BE2C (cell line): ENCODE measurements at regions not wholly inside any gene's neighbourhood (a gene's known extent, or its start where the extent isn't known, plus 50 kb on each side); places are given as distances from the start of the nearest gene placed in this dataset.

Source experiments
- DNase-seq: peaks from one replicate; pipeline ENCODE4 v3.0.0-alpha.2; 2020
- H3K27me3 ChIP-seq: fragments of 250-450 bp; sonication (Bioruptor Pico); 2 replicates; pipeline ENCODE4 v1.5.1; 2020; ENCODE audit warnings: mild to moderate bottlenecking
- H3K36me3 ChIP-seq: fragments of 250-450 bp; sonication (Bioruptor Pico); 2 replicates; pipeline ENCODE4 v1.5.1; 2020; ENCODE audit warnings: mild to moderate bottlenecking
- H3K4me1 ChIP-seq: fragments of 250-450 bp; sonication (Bioruptor Pico); 2 replicates; pipeline ENCODE4 v1.5.1; 2020
- H3K4me3 ChIP-seq: 2 replicates; pipeline ENCODE4 v1.5.1; 2011; ENCODE audit warnings: low read depth, low read length
- H3K9me3 ChIP-seq: fragments of 250-450 bp; sonication (Bioruptor Pico); 2 replicates; pipeline ENCODE4 v1.5.1; 2020
- TF ChIP-seq, protein P1 (sequence below): IDR thresholded peaks from 2 replicates; pipeline ENCODE4 v1.5.1; 2012; ENCODE audit warnings: mild to moderate bottlenecking, low read depth, low read length

DNA sequence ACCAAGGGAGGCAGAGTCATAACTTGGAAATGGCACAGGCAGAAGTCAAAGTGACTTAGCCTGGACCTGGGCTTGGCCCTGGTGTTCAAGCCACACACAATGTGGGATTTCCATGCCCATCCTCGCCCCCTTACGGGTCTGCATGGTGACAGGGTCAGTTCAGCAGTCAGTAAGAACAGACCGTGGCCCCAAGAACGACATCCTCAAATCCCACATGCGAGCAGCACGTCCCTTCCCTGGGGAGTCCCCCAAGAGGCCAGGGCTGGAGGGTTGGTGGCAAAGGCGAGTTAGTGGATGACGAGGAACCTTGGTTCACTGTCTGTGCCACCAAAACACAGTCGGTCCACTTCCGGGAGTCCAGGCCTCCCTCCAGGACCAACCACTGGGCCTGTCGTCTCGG, 93.3 kb upstream of the MGMT start:
- DNase-seq, result no peak
- no peaks in the 10 kb centered on the region for H3K4me1 ChIP-seq
- TF ChIP-seq, protein P1, sequence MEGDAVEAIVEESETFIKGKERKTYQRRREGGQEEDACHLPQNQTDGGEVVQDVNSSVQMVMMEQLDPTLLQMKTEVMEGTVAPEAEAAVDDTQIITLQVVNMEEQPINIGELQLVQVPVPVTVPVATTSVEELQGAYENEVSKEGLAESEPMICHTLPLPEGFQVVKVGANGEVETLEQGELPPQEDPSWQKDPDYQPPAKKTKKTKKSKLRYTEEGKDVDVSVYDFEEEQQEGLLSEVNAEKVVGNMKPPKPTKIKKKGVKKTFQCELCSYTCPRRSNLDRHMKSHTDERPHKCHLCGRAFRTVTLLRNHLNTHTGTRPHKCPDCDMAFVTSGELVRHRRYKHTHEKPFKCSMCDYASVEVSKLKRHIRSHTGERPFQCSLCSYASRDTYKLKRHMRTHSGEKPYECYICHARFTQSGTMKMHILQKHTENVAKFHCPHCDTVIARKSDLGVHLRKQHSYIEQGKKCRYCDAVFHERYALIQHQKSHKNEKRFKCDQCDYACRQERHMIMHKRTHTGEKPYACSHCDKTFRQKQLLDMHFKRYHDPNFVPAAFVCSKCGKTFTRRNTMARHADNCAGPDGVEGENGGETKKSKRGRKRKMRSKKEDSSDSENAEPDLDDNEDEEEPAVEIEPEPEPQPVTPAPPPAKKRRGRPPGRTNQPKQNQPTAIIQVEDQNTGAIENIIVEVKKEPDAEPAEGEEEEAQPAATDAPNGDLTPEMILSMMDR, result no peak
- no peaks in the 10 kb centered on the region for H3K9me3 ChIP-seq
- no peaks in the 10 kb centered on the region for H3K36me3 ChIP-seq
- no peak overlapping the region for H3K4me3 ChIP-seq
- no peaks in the 10 kb centered on the region for H3K27me3 ChIP-seq

DNA sequence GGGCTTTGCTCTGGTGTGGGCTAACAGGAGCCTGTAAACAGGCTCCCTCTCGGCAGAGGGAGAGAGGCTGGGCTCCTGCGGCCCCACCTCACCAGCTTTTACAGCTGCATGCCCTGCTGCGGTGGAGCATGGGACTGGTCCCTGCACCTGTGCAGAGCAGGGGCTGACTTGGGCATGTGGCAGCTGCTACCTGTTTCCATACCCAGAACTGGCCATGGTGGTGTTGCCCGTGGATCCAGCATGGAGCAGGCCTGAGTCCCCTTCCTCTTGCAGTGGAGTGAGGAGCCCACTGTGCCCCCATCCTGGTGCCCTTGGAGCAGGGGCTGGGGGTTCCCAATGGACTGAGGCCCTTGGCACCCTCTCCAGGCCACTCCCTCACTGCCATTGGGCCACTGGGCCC, 91.9 kb upstream of the MGMT start:
- no peaks in the 10 kb centered on the region for H3K9me3 ChIP-seq
- no peaks in the 10 kb centered on the region for H3K4me1 ChIP-seq
- H3K4me3 ChIP-seq, result no peak overlapping the region
- no peaks in the 10 kb centered on the region for H3K36me3 ChIP-seq
- no peaks in the 10 kb centered on the region for H3K27me3 ChIP-seq
- no peak for DNase-seq
- TF ChIP-seq, protein P1, result no peak

DNA sequence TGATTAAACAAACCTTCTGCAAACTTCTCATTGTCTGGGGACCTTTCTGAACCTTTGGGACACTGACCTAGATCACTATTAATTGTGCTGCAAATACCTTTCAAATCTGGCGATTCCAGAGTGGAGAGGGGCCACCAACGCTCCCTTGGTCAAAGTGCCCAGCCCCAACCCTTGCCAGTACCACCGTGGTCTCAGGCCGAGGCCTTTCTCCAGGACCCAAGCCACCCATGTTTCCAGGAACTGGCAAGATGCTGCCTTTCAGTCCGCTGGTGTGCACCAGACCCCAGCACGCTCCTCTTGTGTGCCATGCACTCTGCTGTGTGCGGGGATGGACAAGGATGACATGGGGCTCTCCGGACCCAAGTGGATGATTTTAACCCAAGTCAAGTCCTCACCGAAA, 91.1 kb upstream of the MGMT start:
- H3K4me3 ChIP-seq, result no peak overlapping the region
- H3K9me3 ChIP-seq, result no peaks in the 10 kb centered on the region
- no peak for DNase-seq
- TF ChIP-seq, protein P1, result no peak
- H3K36me3 ChIP-seq, result no peaks in the 10 kb centered on the region
- H3K4me1 ChIP-seq, result no peaks in the 10 kb centered on the region
- H3K27me3 ChIP-seq, result no peaks in the 10 kb centered on the region

DNA sequence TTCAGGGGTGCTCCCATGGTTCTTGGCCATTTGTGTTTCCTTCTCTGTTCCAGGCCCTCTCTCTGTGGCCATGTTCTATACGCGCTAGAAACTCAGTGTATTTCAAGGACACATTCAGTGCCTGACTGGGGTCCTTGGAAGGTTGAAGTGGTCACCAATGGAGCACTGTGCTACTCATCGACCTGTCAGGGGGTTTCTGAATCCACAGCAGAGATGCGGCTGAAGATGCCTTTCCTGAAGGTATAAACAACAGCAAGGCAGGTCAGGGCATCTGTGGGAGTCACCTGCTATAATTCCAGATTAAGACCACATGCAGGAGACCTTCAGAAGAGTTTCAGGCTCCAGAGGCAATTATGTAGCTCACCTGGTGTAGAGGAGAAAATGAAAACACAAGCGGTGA, 86.8 kb upstream of the MGMT start:
- H3K36me3 ChIP-seq, result no peaks in the 10 kb centered on the region
- TF ChIP-seq, protein P1, result no peak
- no peak overlapping the region for H3K4me3 ChIP-seq

DNA sequence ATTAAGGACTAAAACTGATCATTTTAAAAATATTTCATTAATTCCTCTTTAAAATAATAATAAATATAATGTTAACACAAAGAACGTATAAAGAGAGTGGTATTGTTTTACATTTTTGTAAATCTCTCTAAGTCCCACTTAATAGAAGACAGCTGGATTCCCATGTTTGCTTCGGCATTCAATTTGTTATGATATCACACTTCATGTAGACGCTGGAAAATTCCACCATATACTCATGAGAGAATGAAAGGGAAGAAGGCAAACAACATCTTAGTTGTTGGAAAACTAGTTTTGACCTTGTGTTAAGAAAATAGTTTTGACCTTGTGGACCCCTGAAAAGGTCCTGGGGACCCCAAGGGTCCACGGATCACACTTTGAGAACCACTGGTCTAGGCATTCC, 85.3 kb upstream of the MGMT start:
- Histone ChIP-seq H3K4me3 (no peak overlapping the region), H3K9me3 (no peaks in the 10 kb centered on the region), H3K4me1 (no peaks in the 10 kb centered on the region), H3K36me3 (no peaks in the 10 kb centered on the region), H3K27me3 (no peaks in the 10 kb centered on the region)
- DNase-seq, result no peak
- TF ChIP-seq, protein P1, result no peak

More for the DNA sequence above, 86.8 kb upstream of the MGMT start:
- no peak for DNase-seq
- no peaks in the 10 kb centered on the region for H3K27me3 ChIP-seq
- H3K9me3 ChIP-seq, result no peaks in the 10 kb centered on the region
- no peaks in the 10 kb centered on the region for H3K4me1 ChIP-seq

DNA sequence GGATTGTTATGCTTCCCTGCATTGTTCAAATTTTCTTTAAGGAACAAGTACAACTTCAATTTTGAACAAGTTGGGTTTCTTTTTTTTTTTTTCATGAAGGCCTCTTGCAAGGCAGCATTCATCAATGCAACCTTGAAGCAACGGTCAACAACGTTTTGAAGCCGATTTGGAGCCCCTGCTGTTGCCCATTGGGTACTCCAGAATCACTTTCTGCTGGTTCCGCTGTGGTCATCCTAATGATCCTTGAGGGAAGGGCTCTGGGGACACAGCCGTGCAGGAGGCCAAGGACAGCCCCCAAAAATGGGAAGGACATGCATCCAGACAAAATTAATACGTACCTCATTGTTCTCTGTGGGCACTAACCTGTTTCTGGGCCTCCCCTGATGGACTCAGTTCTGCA, 84.6 kb upstream of the MGMT start:
- no peak overlapping the region for H3K4me3 ChIP-seq
- H3K9me3 ChIP-seq, result no peaks in the 10 kb centered on the region
- no peaks in the 10 kb centered on the region for H3K27me3 ChIP-seq
- TF ChIP-seq, protein P1, result no peak
- no peaks in the 10 kb centered on the region for H3K4me1 ChIP-seq
- no peak for DNase-seq
- no peaks in the 10 kb centered on the region for H3K36me3 ChIP-seq
